GM19351 (cell line): ENCODE measurements at regions not wholly inside any gene's neighbourhood (a gene's known extent, or its start where the extent isn't known, plus 50 kb on each side); places are given as distances from the start of the nearest gene placed in this dataset.

Source experiments
- ATAC-seq: cut with Tn5 transposase; IDR thresholded peaks from one replicate; pipeline ENCODE4 v1.9.1; 2021; ENCODE audit warnings: mild to moderate bottlenecking, moderate library complexity; ENCODE audit not compliant: unreplicated experiment

- ATAC-seq = no peak
These were observed 55.7 kb upstream of the SLC44A1 start for GRCh38 chr9:105188746-105189145.

GRCh38 chr9:105191508-105192121 is 52.8 kb upstream of the SLC44A1 start:
- ATAC-seq = peak; percentile 80

GRCh38 chr9:105193560-105193959 is 50.9 kb upstream of the SLC44A1 start:
- ATAC-seq = no peak

GRCh38 chr9:105194234-105194633 is 50.2 kb upstream of the SLC44A1 start:
- ATAC-seq = no peak
